GM18907 (cell line): ENCODE measurements at regions not wholly inside any gene's neighbourhood (a gene's known extent, or its start where the extent isn't known, plus 50 kb on each side); places are given as distances from the start of the nearest gene placed in this dataset.
"Not testable (repeated sequence)": the region's sequence is repeated elsewhere in the genome, so short reads cannot be mapped to it uniquely, and the experiment has no call there.

Source experiments
- ATAC-seq: cut with Tn5 transposase; IDR thresholded peaks from one replicate; pipeline ENCODE4 v1.9.1; 2021; ENCODE audit warnings: mild to moderate bottlenecking, moderate library complexity; ENCODE audit not compliant: unreplicated experiment

GRCh38 chr17:71055128-71055527 lies 885.8 kb downstream of the KCNJ2 start:
- ATAC-seq = no peak

DNA sequence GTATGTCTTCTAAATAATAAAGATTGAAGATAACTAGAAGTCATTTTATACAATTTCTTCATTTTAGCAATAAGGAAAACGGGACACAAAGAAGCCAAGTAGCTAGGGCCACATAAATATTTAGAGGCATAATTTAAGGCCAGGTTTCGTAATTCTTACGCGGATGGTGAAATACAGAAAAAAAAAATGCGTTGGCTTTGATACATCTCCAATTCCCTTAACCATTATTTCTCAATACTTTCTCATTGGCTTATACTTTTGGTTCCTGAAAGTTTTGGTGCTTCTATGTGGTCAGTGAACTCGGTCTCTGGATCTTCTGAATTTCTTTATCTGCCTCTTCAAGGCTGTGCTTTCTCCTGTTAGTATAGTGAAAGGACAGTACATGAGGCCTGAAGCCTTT lies 888.1 kb downstream of the KCNJ2 start:
- no peak for ATAC-seq

GRCh38 chr17:71057938-71058337 lies 888.6 kb downstream of the KCNJ2 start:
- no peak for ATAC-seq

GRCh38 chr17:71063127-71063526 lies 893.8 kb downstream of the KCNJ2 start:
- ATAC-seq = no peak

- no peak for ATAC-seq
Observed at GRCh38 chr17:71063559-71063958, 894.2 kb downstream of the KCNJ2 start.

GRCh38 chr17:71067669-71068407 lies 898.5 kb downstream of the KCNJ2 start:
- ATAC-seq = no peak

- no peak for ATAC-seq
Observed at GRCh38 chr17:71068408-71068750, 899.0 kb downstream of the KCNJ2 start.

DNA sequence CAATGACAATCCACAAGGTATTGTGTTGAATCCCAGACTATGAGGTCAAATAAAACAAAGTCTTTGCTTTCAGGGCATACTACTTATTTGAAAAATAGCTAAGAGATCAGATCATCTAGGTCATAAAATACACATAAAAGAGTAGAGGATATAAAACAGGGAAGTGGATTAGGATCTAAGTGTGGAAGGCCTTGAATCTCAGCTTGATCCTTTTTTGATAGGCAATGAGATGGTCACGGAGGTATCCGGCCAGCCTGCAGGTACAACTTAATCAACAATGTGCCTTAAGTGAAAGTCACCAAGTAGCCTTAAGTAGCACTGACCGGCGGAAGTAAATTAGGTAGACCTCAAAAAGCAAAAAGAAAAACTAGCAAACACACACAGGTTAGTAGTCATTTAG lies 901.7 kb downstream of the KCNJ2 start:
- ATAC-seq = no peak

DNA sequence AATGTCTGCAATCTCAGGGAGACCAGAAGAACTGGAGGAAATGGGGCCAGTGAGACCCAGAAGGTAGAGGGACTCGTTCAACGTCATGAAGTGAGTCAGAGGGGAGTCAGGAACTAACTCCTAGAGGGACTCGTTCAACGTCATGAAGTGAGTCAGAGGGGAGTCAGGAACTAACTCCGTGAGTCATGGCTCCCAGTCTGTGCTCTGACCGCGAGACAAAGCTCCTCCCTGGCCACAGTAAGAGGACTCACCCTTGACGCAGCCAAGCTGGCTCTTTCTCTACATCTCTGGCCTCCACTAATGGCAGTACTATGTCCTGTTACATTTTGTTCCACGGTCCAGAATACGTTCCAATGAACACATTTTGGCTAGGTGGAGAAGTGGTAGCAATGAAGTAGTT lies 902.5 kb downstream of the KCNJ2 start:
- no peak for ATAC-seq

DNA sequence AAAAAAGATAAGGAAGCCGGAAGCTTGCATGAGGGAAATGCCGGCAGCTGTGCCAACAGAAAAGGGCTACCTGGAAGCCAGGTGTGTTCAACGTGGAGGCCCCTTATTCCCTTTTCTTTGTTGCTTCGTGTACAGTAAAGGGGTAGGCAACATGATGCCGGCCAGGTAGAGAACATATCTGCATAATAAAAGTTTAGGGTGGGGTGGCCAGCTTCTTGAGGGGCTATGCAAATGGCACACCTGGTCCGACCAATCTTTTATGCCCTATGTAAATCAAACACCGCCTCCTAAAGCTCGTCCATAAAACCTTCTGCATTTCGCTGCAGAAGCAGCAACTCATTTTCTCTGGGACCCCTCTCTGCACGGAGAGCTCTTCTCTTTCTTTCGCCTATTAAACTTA lies 911.6 kb downstream of the KCNJ2 start:
- no peak for ATAC-seq

DNA sequence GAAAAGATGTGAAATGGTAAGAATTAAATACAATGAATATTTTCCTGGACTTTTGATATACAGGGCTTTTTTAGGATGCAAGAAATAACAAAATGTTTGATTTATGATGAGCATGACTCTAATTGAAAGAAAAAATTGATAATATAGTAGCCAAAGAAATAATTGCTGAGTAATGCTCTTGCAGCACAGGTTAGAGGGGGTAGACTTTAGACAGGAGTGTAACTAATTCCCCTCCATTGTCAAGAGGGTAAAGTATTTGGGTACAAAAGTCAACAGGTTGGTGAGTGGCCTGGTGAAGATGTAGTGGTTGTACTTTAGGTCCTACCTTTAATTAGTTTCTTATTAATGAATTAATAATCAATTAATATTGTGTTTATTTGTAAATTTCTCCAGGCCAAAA lies 912.3 kb downstream of the KCNJ2 start:
- no peak for ATAC-seq

DNA sequence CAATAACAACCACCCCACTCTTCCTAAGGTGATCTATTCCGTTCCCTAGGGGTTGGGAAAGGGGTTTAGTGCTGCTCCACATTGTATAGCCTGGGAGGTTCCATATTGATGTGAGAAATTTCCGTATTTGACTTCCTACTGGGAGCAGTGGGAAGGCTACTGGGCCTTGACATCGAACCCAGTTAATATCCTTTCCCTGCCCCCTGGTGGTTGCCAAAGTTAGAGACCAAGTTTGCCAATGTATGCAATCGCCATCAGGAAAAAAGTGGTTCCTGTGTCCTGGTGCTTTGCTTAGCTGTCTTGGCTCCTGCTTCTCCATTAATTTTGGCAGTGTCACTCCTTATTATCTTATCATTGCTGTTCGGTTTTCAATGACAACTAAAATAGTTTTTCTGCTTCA lies 914.9 kb downstream of the KCNJ2 start:
- no peak for ATAC-seq

GRCh38 chr17:71084838-71085237 lies 915.5 kb downstream of the KCNJ2 start:
- ATAC-seq = no peak

DNA sequence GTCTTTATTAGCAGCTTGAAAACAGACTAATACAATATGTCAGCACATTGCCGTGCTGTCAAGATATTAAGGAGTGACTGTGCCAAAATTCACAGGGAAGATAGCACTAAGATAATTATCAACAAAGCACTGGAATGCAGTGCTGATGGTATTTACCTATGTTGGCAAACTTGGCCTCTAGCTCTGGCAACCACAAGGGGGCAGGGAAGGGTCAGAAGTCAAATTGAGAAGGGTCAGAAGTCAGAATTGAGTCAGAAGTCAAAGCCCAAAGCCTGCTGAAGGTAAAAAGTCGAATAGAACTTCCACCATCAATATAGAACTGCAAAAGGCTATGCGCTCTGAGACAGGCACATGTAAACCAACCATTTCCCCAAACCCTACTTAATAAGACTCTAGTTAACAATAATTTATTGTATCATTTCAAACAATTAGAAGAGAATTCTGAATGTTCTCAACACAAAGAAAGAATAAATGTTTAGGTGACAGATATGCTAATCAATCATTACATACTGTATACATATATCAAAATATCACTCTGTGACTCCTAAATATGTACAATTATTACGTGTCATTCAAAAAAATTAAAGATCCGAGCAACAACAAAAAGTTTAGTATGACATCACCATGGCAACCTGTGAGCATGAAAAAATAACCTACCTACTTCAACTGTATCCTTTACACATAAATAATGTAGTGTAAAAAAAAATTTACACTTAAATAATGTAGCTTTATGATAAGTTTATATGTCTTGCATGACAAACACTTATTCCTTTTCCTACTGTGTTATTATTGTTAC lies 916.1 kb downstream of the KCNJ2 start:
- ATAC-seq = no peak

DNA sequence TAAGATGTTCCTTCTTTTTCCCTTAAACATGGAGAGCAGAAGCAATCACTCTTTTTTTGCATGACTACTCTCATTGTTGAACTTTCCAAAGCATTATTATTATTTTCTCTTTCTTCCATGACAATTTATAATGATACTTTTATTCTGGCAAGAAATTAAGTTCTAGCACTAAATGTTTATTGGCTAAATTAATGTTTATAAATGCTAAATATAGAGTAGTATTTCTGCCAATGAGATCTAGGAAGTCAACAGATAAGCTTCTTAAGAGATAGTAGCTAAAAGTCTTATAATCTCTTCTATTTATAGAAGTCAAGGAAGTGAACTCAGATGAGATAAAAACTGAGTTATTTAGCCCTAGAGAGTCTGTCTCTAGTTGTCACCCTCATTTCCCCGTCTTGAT lies 920.1 kb downstream of the KCNJ2 start:
- no peak for ATAC-seq

GRCh38 chr17:71098071-71098470 lies 928.7 kb downstream of the KCNJ2 start:
- ATAC-seq = no peak

DNA sequence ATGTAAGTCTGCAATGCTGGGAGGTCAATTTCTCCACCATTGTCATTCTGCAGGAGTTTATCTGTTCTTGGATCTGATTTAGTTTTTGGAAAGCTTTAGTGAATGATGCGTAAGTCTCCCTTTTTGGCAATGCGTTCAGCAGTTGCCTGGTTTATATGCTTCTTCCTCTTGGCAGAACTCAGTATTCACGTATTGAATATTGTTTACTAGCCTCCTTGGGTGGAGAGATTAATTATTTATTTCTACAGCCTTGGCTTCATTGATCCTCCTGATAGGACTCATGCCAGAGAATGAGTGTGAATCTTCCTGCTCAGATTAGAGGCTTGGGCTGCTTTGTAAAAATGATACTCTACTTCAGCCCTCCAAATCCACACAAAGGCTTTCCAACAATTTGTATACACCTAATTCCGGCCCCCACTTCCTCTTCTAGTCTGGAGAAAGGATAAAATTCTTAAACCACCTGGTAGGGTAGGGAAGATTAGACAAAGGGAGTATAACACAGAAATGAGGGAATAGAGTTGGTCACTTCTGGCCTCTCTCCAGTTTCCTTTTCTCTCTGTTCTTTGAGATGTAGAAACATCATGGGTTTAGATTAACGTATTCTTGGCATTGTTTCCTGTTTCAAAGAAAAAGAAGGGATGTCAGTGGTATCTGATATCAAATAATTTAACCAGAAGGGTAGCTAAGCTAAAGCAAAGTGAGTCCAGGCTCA lies 929.8 kb downstream of the KCNJ2 start:
- ATAC-seq = no peak

DNA sequence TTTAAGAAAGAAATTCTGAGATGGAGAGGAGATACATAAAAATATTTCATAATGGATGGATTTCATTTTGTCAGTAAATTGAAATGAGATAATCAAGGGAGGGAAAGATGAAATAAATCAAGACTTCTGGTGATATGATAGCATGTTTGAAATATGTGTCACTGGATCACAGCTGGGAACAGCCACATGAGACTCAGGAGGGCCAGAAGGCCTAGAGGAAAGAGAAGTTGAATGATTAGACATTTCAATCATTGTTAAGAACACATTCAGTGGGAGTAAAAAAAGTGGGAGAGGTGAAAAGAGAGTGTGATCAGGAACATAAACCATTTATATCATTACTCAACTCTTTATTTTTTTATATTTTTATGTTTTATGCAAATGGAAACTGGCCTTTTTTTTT lies 933.4 kb downstream of the KCNJ2 start:
- no peak for ATAC-seq

DNA sequence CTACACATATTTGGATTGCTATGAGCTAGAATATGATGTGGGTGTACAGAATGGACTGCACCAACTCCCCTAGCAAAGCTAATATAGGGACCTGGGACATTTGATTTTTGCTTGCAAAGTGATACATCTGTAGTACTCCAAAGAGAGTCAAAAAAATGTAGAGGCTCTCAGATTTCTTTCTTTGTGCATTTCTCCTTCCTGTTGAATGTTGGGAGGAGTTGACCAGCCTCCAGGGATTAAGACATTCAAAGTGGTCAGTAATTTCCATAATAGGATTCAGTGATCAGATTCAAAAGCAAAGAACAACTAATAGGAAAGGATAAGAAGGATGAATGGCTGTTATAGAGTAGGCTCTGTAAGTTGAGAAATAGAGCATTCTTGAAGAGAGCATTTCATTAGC lies 934.9 kb downstream of the KCNJ2 start:
- ATAC-seq = no peak

DNA sequence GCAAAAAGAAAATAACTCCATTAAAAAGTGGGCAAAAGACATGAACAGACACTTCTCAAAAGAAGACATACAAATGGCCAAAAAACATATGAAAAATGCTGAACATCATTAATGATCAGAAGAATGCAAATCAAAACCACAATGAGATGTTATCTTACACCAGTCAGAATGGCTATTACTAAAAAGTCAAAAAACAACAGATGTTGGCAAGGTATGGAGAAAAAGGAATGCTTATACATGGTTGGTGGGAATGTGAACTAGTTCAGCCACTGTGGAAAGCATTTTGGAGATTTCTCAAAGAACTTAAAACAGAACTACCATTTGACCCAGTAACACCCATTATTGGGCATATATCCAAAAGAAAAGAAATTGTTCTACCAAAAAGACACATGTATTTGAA lies 936.7 kb downstream of the KCNJ2 start:
- not testable (repeated sequence) for ATAC-seq

DNA sequence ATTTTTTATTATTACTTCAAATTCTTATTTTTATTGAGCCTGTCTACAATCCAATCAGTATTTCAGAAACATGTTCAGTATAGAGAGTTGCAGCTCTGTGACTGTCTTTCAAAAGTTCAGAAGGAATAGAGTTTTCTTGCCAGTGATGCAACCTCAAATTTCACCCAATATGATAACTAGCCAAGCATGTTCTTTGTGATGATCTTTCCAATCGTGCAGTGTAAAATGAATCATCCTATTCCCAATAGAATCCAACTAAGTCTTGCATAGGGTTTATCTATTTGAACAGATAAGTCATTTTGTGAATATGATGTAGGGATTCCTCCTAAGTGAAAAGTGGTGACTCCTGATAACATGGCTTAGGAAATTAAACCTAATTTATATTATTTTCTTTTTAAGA lies 937.8 kb downstream of the KCNJ2 start:
- ATAC-seq = no peak

- ATAC-seq = no peak
Observed at GRCh38 chr17:71109697-71110096, 940.4 kb downstream of the KCNJ2 start.
